ENCODE measurements at regions not wholly inside any gene's neighbourhood (a gene's known extent, or its start where the extent isn't known, plus 50 kb on each side); places are given as distances from the start of the nearest gene placed in this dataset.
A peak's percentile ranks its signal among the peaks of the same experiment; 100 is the strongest.

- peak; percentile 15 for DNase-seq (ENCODE audit: low read depth)
- Histone ChIP-seq H3K36me3 (ENCODE audit: control insufficient read depth, insufficient read depth, low read length, severe bottlenecking) (no peaks in the 10 kb centered on the region), H3K9me3 (ENCODE audit: control insufficient read depth, low read length) (peaks cover 6% of the 10 kb centered on the region), H3K4me1 (ENCODE audit: control insufficient read depth, insufficient read depth, low read length) (peaks cover 4% of the 10 kb centered on the region), H3K4me3 (ENCODE audit: low read length) (no peak overlapping the region), H3K9ac (ENCODE audit: low read length) (no peak overlapping the region), H3K27me3 (replicated peaks; ENCODE audit: control insufficient read depth, insufficient read depth, low read length) (no peaks in the 10 kb centered on the region)
Measured at GRCh38 chr5:9878206-9878605, 248.1 kb upstream of the TAS2R1 start.

- no peak for DNase-seq (ENCODE audit: low read depth)
- H3K36me3 ChIP-seq (ENCODE audit: control insufficient read depth, insufficient read depth, low read length, severe bottlenecking) = no peaks in the 10 kb centered on the region
- no peaks in the 10 kb centered on the region for H3K27me3 ChIP-seq (replicated peaks; ENCODE audit: control insufficient read depth, insufficient read depth, low read length)
- H3K9me3 ChIP-seq (ENCODE audit: control insufficient read depth, low read length) = peaks cover 6% of the 10 kb centered on the region
- H3K4me1 ChIP-seq (ENCODE audit: control insufficient read depth, insufficient read depth, low read length) = peaks cover 4% of the 10 kb centered on the region
- H3K4me3 ChIP-seq (ENCODE audit: low read length) = no peak overlapping the region
- no peak overlapping the region for H3K9ac ChIP-seq (ENCODE audit: low read length)
Measured at GRCh38 chr5:9877488-9877887, 247.3 kb upstream of the TAS2R1 start.

- H3K9me3 ChIP-seq (ENCODE audit: control insufficient read depth, low read length) = peaks cover 5% of the 10 kb centered on the region
- DNase-seq (ENCODE audit: low read depth) = no peak
Measured at GRCh38 chr5:9876451-9876850, 246.3 kb upstream of the TAS2R1 start.

GRCh38 chr5:9869616-9870288 lies 239.6 kb upstream of the TAS2R1 start:
- DNase-seq (ENCODE audit: low read depth) = peak; percentile 55
- Histone ChIP-seq H3K27me3 (replicated peaks; ENCODE audit: control insufficient read depth, insufficient read depth, low read length) (no peaks in the 10 kb centered on the region), H3K9ac (ENCODE audit: low read length) (no peak overlapping the region), H3K4me1 (ENCODE audit: control insufficient read depth, insufficient read depth, low read length) (no peaks in the 10 kb centered on the region), H3K4me3 (ENCODE audit: low read length) (no peak overlapping the region), H3K9me3 (ENCODE audit: control insufficient read depth, low read length) (peaks cover 25% of the 10 kb centered on the region), H3K36me3 (ENCODE audit: control insufficient read depth, insufficient read depth, low read length, severe bottlenecking) (no peaks in the 10 kb centered on the region)

More at GRCh38 chr5:9876451-9876850, 246.3 kb upstream of the TAS2R1 start:
- no peaks in the 10 kb centered on the region for H3K36me3 ChIP-seq (ENCODE audit: control insufficient read depth, insufficient read depth, low read length, severe bottlenecking)
- H3K9ac ChIP-seq (ENCODE audit: low read length) = no peak overlapping the region
- H3K27me3 ChIP-seq (replicated peaks; ENCODE audit: control insufficient read depth, insufficient read depth, low read length) = no peaks in the 10 kb centered on the region
- no peak overlapping the region for H3K4me3 ChIP-seq (ENCODE audit: low read length)
- H3K4me1 ChIP-seq (ENCODE audit: control insufficient read depth, insufficient read depth, low read length) = peaks cover 4% of the 10 kb centered on the region

- no peak overlapping the region for H3K4me3 ChIP-seq (ENCODE audit: low read length)
- peaks cover 8% of the 10 kb centered on the region for H3K4me1 ChIP-seq (ENCODE audit: control insufficient read depth, insufficient read depth, low read length)
- peaks cover 4% of the 10 kb centered on the region for H3K27me3 ChIP-seq (replicated peaks; ENCODE audit: control insufficient read depth, insufficient read depth, low read length)
- DNase-seq (ENCODE audit: low read depth) = no peak
- H3K9ac ChIP-seq (ENCODE audit: low read length) = no peak overlapping the region
- H3K36me3 ChIP-seq (ENCODE audit: control insufficient read depth, insufficient read depth, low read length, severe bottlenecking) = no peaks in the 10 kb centered on the region
- H3K9me3 ChIP-seq (ENCODE audit: control insufficient read depth, low read length) = peaks cover 27% of the 10 kb centered on the region
Measured at GRCh38 chr5:9865574-9865973, 235.4 kb upstream of the TAS2R1 start.

- H3K4me1 ChIP-seq (ENCODE audit: control insufficient read depth, insufficient read depth, low read length) = peaks cover 8% of the 10 kb centered on the region
- no peaks in the 10 kb centered on the region for H3K36me3 ChIP-seq (ENCODE audit: control insufficient read depth, insufficient read depth, low read length, severe bottlenecking)
- H3K4me3 ChIP-seq (ENCODE audit: low read length) = no peak overlapping the region
- no peak for DNase-seq (ENCODE audit: low read depth)
- no peak overlapping the region for H3K9ac ChIP-seq (ENCODE audit: low read length)
- H3K27me3 ChIP-seq (replicated peaks; ENCODE audit: control insufficient read depth, insufficient read depth, low read length) = peaks cover 10% of the 10 kb centered on the region
- H3K9me3 ChIP-seq (ENCODE audit: control insufficient read depth, low read length) = peaks cover 27% of the 10 kb centered on the region
Measured at GRCh38 chr5:9864791-9865190, 234.6 kb upstream of the TAS2R1 start.

- Histone ChIP-seq H3K9me3 (ENCODE audit: control insufficient read depth, low read length) (peaks cover 26% of the 10 kb centered on the region), H3K9ac (ENCODE audit: low read length) (no peak overlapping the region), H3K36me3 (ENCODE audit: control insufficient read depth, insufficient read depth, low read length, severe bottlenecking) (no peaks in the 10 kb centered on the region), H3K27me3 (replicated peaks; ENCODE audit: control insufficient read depth, insufficient read depth, low read length) (peaks cover 18% of the 10 kb centered on the region), H3K4me1 (ENCODE audit: control insufficient read depth, insufficient read depth, low read length) (peaks cover 8% of the 10 kb centered on the region), H3K4me3 (ENCODE audit: low read length) (no peak overlapping the region)
- DNase-seq (ENCODE audit: low read depth) = no peak
Measured at GRCh38 chr5:9863486-9863885, 233.3 kb upstream of the TAS2R1 start.

- Histone ChIP-seq H3K36me3 (ENCODE audit: control insufficient read depth, insufficient read depth, low read length, severe bottlenecking) (no peaks in the 10 kb centered on the region), H3K9ac (ENCODE audit: low read length) (no peak overlapping the region), H3K4me3 (ENCODE audit: low read length) (no peak overlapping the region), H3K27me3 (replicated peaks; ENCODE audit: control insufficient read depth, insufficient read depth, low read length) (peaks cover 18% of the 10 kb centered on the region), H3K4me1 (ENCODE audit: control insufficient read depth, insufficient read depth, low read length) (peaks cover 8% of the 10 kb centered on the region), H3K9me3 (ENCODE audit: control insufficient read depth, low read length) (peaks cover 27% of the 10 kb centered on the region)
- DNase-seq (ENCODE audit: low read depth) = peak; percentile 41
Measured at GRCh38 chr5:9861666-9862256, 231.6 kb upstream of the TAS2R1 start.

GRCh38 chr5:9859808-9860207 lies 229.7 kb upstream of the TAS2R1 start:
- no peak overlapping the region for H3K9ac ChIP-seq (ENCODE audit: low read length)
- no peak for DNase-seq (ENCODE audit: low read depth)
- no peaks in the 10 kb centered on the region for H3K36me3 ChIP-seq (ENCODE audit: control insufficient read depth, insufficient read depth, low read length, severe bottlenecking)
- H3K27me3 ChIP-seq (replicated peaks; ENCODE audit: control insufficient read depth, insufficient read depth, low read length) = peaks cover 18% of the 10 kb centered on the region
- H3K9me3 ChIP-seq (ENCODE audit: control insufficient read depth, low read length) = peaks cover 14% of the 10 kb centered on the region
- no peak overlapping the region for H3K4me3 ChIP-seq (ENCODE audit: low read length)
- peaks cover 8% of the 10 kb centered on the region for H3K4me1 ChIP-seq (ENCODE audit: control insufficient read depth, insufficient read depth, low read length)

- Histone ChIP-seq H3K4me3 (ENCODE audit: low read length) (no peak overlapping the region), H3K9ac (ENCODE audit: low read length) (no peak overlapping the region), H3K4me1 (ENCODE audit: control insufficient read depth, insufficient read depth, low read length) (peaks cover 8% of the 10 kb centered on the region), H3K9me3 (ENCODE audit: control insufficient read depth, low read length) (peaks cover 12% of the 10 kb centered on the region), H3K27me3 (replicated peaks; ENCODE audit: control insufficient read depth, insufficient read depth, low read length) (peaks cover 18% of the 10 kb centered on the region), H3K36me3 (ENCODE audit: control insufficient read depth, insufficient read depth, low read length, severe bottlenecking) (no peaks in the 10 kb centered on the region)
- DNase-seq (ENCODE audit: low read depth) = no peak
Measured at GRCh38 chr5:9858043-9858442, 227.9 kb upstream of the TAS2R1 start.

GRCh38 chr5:9853309-9853708 lies 223.2 kb upstream of the TAS2R1 start:
- no peak for DNase-seq (ENCODE audit: low read depth)
- no peak overlapping the region for H3K9ac ChIP-seq (ENCODE audit: low read length)
- H3K9me3 ChIP-seq (ENCODE audit: control insufficient read depth, low read length) = peaks cover 12% of the 10 kb centered on the region

More at GRCh38 chr5:9853309-9853708, 223.2 kb upstream of the TAS2R1 start:
- Histone ChIP-seq H3K4me1 (ENCODE audit: control insufficient read depth, insufficient read depth, low read length) (no peaks in the 10 kb centered on the region), H3K27me3 (replicated peaks; ENCODE audit: control insufficient read depth, insufficient read depth, low read length) (no peaks in the 10 kb centered on the region), H3K4me3 (ENCODE audit: low read length) (no peak overlapping the region), H3K36me3 (ENCODE audit: control insufficient read depth, insufficient read depth, low read length, severe bottlenecking) (no peaks in the 10 kb centered on the region)
